ENCODE measurements at regions not wholly inside any gene's neighbourhood (a gene's known extent, or its start where the extent isn't known, plus 50 kb on each side); places are given as distances from the start of the nearest gene placed in this dataset.

DNA sequence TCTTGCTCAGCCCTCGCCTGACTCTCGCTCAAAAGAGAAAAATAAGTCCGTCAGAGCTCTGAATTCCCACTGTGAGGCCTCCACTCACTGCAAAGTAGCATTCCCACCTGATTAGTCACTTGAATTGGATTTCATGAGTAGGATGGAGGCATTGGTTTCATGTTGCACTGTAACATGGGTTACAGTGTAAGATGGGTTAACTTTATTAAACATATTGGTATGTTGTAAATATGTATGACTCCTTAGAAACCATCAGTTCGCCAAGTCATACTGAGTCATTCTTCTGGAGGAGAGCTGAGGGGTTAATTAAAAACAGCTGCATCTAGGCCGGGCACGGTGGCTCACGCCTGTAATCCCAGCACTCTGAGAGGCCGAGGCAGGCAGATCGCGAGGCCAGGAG is 93.8 kb upstream of the BNC2 start:
- Histone ChIP-seq H3K79me1 (ENCODE audit: low read depth in 1 of 2, low read length in 2 of 2) (no peaks in the 10 kb centered on the region), H2AFZ (replicated peaks; ENCODE audit: low read length, poor library complexity) (peak overlapping the region; percentile 88), H3K4me3 (ENCODE audit: insufficient read depth, low read depth, low read length) (no peak overlapping the region), H3K27ac (ENCODE audit: insufficient read depth, low read length) (peak overlapping the region; percentile 96), H3K9me3 (ENCODE audit: control insufficient read depth, insufficient read depth, low read length) (no peaks in the 10 kb centered on the region), H3K36me3 (ENCODE audit: control insufficient read depth, insufficient read depth, low read length) (no peaks in the 10 kb centered on the region), H3K4ac (ENCODE audit: low read depth, low read length) (peak overlapping the region; percentile 100), H3K18ac (ENCODE audit: low read depth, low read length) (peak overlapping the region; percentile 91), H4K91ac (ENCODE audit: insufficient read depth, low read depth, low read length) (peak overlapping the region; percentile 99), H3K9me1 (ENCODE audit: insufficient read depth, low read length) (peaks cover 10% of the 10 kb centered on the region), H2BK120ac (ENCODE audit: low read depth, low read length) (peak overlapping the region; percentile 100), H3K27me3 (ENCODE audit: control insufficient read depth, insufficient read depth, low read length) (no peaks in the 10 kb centered on the region), H4K5ac (ENCODE audit: low read depth, low read length) (peak overlapping the region; percentile 94), H2BK15ac (ENCODE audit: low read depth, low read length) (peak overlapping the region; percentile 99), H3K9ac (ENCODE audit: low read depth, low read length) (peak overlapping the region; percentile 44; the same call in 1 of the 2 replicates), H3K4me2 (ENCODE audit: low read depth, low read length) (peak overlapping the region; percentile 16; the same call in 1 of the 2 replicates), H2BK5ac (ENCODE audit: low read depth, low read length, poor library complexity, severe bottlenecking) (peak overlapping the region; percentile 98), H4K8ac (ENCODE audit: low read depth in 2 of 2, low read length in 2 of 2) (peak overlapping the region; percentile 86 to 100), H3K4me1 (ENCODE audit: control insufficient read depth, insufficient read depth, low read length) (peaks cover 10% of the 10 kb centered on the region), H2AK5ac (ENCODE audit: low read depth, low read length) (peak overlapping the region; percentile 98), H3K56ac (ENCODE audit: extremely low read depth, insufficient read depth, low read length) (peak overlapping the region; percentile 95), H2AK9ac (replicated peaks; ENCODE audit: low read depth, low read length, poor library complexity) (peak overlapping the region; percentile 93), H4K20me1 (ENCODE audit: insufficient read depth, low read length) (no peaks in the 10 kb centered on the region), H3K14ac (replicated peaks; ENCODE audit: low read depth, low read length) (peak overlapping the region; percentile 96), H2BK20ac (ENCODE audit: low read depth, low read length) (peak overlapping the region; percentile 100), H3K23ac (ENCODE audit: low read depth, low read length) (peak overlapping the region; percentile 97)
- ChIA-PET CTCF (interaction anchor here (0.6 kb wide), 1 partner anchor 1388 kb away, joined by 5 read pairs; no protein-coding TSS in a partner anchor), POLR2A (ENCODE audit: unreplicated experiment) (interaction anchor here (0.6 kb wide), 2 partner anchors 13 to 93 kb away, joined by 3 to 4 read pairs; no protein-coding TSS in a partner anchor)
- in situ Hi-C loops (cut with MboI; ENCODE audit: low sequenced_read_pairs) (no loop called here), intact Hi-C loops (cut with micrococcal nuclease) (loop anchor here (1.0 to 5.0 kb wide), 4 partner anchors 22 to 97 kb away; no protein-coding TSS in a partner anchor), dilution Hi-C loops (cut with HindIII; ENCODE audit: low sequenced_read_pairs, unreplicated experiment) (no loop called here)
- peak; percentile 99 for ATAC-seq (ENCODE audit: low read depth)
- peak; percentile 100 for DNase-seq
- WGBS, 2 experiments (ENCODE audit: extremely low coverage in 2 of 2, insufficient read length in 1 of 2), result no CpG with 5 or more reads among the region's 10 CpGs
- no TSS peak for BruUV-seq (replicated peaks)
- peak; percentile 94 for TF ChIP-seq FOS (IDR thresholded peaks at IDR 0.05; ENCODE audit: low read depth, low read length)
- TF ChIP-seq NFE2L2 (IDR thresholded peaks at IDR 0.05; ENCODE audit: low read depth, low read length), result peak; percentile 96
- no peak for TF ChIP-seq MXI1 (IDR thresholded peaks at IDR 0.05; ENCODE audit: borderline replicate concordance, low read depth, low read length)
- no peak for TF ChIP-seq CHD1 (IDR thresholded peaks at IDR 0.05; ENCODE audit: low read depth, low read length)
- TF ChIP-seq BHLHE40 (IDR thresholded peaks at IDR 0.05; ENCODE audit: low read depth, low read length), result peak; percentile 50; the same call in 1 of the 2 replicates
- TF ChIP-seq POLR2A (IDR thresholded peaks at IDR 0.05; ENCODE audit: low read depth, low read length), result 0 out of 2 replicates have a peak, but pooled peaks have one; percentile 45
- TF ChIP-seq CEBPB (IDR thresholded peaks at IDR 0.05; ENCODE audit: low read depth, low read length), result peak; percentile 65
- TF ChIP-seq MAFK (IDR thresholded peaks at IDR 0.05; ENCODE audit: low read depth, low read length), result peak; percentile 31; the same call in 1 of the 2 replicates

Data from IMR-90 (cell line).